ENCODE measurements at regions not wholly inside any gene's neighbourhood (a gene's known extent, or its start where the extent isn't known, plus 50 kb on each side); places are given as distances from the start of the nearest gene placed in this dataset.

GRCh38 chr18:3333056-3333720 lies 71.3 kb downstream of the MYL12B start:
- Histone ChIP-seq H3K4me1 (no peaks in the 10 kb centered on the region), H3K9me3 (no peaks in the 10 kb centered on the region), H3K27ac (no peak overlapping the region), H3K36me3 (no peaks in the 10 kb centered on the region), H3K27me3 (no peaks in the 10 kb centered on the region), H3K4me3 (no peak overlapping the region)
- FAIRE-seq (no peak), DNase-seq (no peak), ATAC-seq (no peak)
- intact Hi-C loops (cut with DNase I), result no loop called here
- no peak for TF ChIP-seq CTCF (IDR thresholded peaks at IDR 0.05)
- WGBS, 2 donors, result 75 to 82% methylated on average over 4 of the region's 4 CpGs

GRCh38 chr18:3333721-3334386 lies 71.9 kb downstream of the MYL12B start:
- DNase-seq, result no peak
- Histone ChIP-seq H3K9me3 (no peaks in the 10 kb centered on the region), H3K4me1 (no peaks in the 10 kb centered on the region), H3K4me3 (no peak overlapping the region), H3K36me3 (no peaks in the 10 kb centered on the region), H3K27ac (no peak overlapping the region), H3K27me3 (no peaks in the 10 kb centered on the region)
- TF ChIP-seq CTCF (IDR thresholded peaks at IDR 0.05), result no peak
- intact Hi-C loops (cut with DNase I), result no loop called here
- no peak for ATAC-seq
- 77 to 79% methylated on average over 4 of the region's 4 CpGs for WGBS, 2 donors
- no peak for FAIRE-seq

GRCh38 chr18:3340015-3340681 lies 78.2 kb downstream of the MYL12B start:
- no peaks in the 10 kb centered on the region for H3K36me3 ChIP-seq
- ATAC-seq, result no peak
- TF ChIP-seq CTCF (IDR thresholded peaks at IDR 0.05), result no peak
- intact Hi-C loops (cut with DNase I), result no loop called here
- H3K9me3 ChIP-seq, result no peaks in the 10 kb centered on the region
- 77 to 84% methylated on average over 6 of the region's 6 CpGs for WGBS, 2 donors
- no peak for DNase-seq
- no peak overlapping the region for H3K4me3 ChIP-seq
- H3K4me1 ChIP-seq, result no peaks in the 10 kb centered on the region
- H3K27ac ChIP-seq, result no peak overlapping the region
- FAIRE-seq, result no peak
- no peaks in the 10 kb centered on the region for H3K27me3 ChIP-seq

GRCh38 chr18:3340682-3341097 lies 78.8 kb downstream of the MYL12B start:
- intact Hi-C loops (cut with DNase I), result no loop called here
- H3K9me3 ChIP-seq, result no peaks in the 10 kb centered on the region
- DNase-seq, result no peak
- no peak for TF ChIP-seq CTCF (IDR thresholded peaks at IDR 0.05)
- ATAC-seq, result no peak
- no peaks in the 10 kb centered on the region for H3K4me1 ChIP-seq
- FAIRE-seq, result no peak
- H3K36me3 ChIP-seq, result no peaks in the 10 kb centered on the region
- H3K27me3 ChIP-seq, result no peaks in the 10 kb centered on the region
- H3K4me3 ChIP-seq, result no peak overlapping the region
- WGBS, 2 donors, result 74 to 79% methylated on average over 2 of the region's 2 CpGs
- H3K27ac ChIP-seq, result no peak overlapping the region

- no peak for ATAC-seq
- intact Hi-C loops (cut with DNase I), result no loop called here
- 85 to 94% methylated on average over 5 of the region's 5 CpGs for WGBS, 2 donors
Observed at GRCh38 chr18:3342628-3343027, 80.7 kb downstream of the MYL12B start.

More at GRCh38 chr18:3342628-3343027, 80.7 kb downstream of the MYL12B start:
- Histone ChIP-seq H3K36me3 (no peaks in the 10 kb centered on the region), H3K4me1 (no peaks in the 10 kb centered on the region), H3K27ac (no peak overlapping the region), H3K27me3 (no peaks in the 10 kb centered on the region), H3K4me3 (no peak overlapping the region), H3K9me3 (no peaks in the 10 kb centered on the region)
- FAIRE-seq (no peak), DNase-seq (no peak)
- TF ChIP-seq CTCF (IDR thresholded peaks at IDR 0.05), result no peak

All from pancreas (tissue), 10 donors.